ENCODE measurements at regions not wholly inside any gene's neighbourhood (a gene's known extent, or its start where the extent isn't known, plus 50 kb on each side); places are given as distances from the start of the nearest gene placed in this dataset.

DNA sequence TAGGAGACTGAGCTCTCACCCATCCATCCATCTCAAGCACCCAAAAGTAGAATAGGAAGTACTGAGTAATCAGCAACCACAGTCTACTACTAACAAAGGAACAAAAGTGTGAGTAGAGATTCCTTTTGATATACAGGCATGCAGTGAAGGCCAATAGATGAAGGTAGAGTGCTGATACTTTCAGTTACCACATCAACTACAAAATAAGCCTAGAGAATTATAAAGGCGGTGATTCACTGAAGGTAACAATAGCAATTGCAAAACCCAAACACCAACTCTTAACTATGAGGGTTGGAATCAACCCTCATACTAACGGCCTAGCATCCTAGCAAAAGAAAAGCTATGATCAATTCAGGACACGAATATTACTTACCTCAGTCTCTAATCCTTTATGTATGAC, 992.6 kb downstream of the DNAH5 start:
- H2BK120ac ChIP-seq (ENCODE audit: low read depth, low read length, poor library complexity, severe bottlenecking): no peak overlapping the region
- no peaks in the 10 kb centered on the region for H3K27me3 Mint-ChIP-seq (ENCODE audit: low read depth)
- H3T11ph ChIP-seq (ENCODE audit: low read length): no peak overlapping the region
- no CpG with 5 or more reads among the region's 3 CpGs for WGBS (ENCODE audit: extremely low coverage, insufficient read length, low lambda C conversion rate)
- H4K20me1 ChIP-seq (ENCODE audit: control insufficient read depth, insufficient read depth, insufficient read length): no peaks in the 10 kb centered on the region
- H2BK20ac ChIP-seq (ENCODE audit: low read depth, low read length, poor library complexity, severe bottlenecking): no peak overlapping the region
- TF ChIP-seq, protein P1, sequence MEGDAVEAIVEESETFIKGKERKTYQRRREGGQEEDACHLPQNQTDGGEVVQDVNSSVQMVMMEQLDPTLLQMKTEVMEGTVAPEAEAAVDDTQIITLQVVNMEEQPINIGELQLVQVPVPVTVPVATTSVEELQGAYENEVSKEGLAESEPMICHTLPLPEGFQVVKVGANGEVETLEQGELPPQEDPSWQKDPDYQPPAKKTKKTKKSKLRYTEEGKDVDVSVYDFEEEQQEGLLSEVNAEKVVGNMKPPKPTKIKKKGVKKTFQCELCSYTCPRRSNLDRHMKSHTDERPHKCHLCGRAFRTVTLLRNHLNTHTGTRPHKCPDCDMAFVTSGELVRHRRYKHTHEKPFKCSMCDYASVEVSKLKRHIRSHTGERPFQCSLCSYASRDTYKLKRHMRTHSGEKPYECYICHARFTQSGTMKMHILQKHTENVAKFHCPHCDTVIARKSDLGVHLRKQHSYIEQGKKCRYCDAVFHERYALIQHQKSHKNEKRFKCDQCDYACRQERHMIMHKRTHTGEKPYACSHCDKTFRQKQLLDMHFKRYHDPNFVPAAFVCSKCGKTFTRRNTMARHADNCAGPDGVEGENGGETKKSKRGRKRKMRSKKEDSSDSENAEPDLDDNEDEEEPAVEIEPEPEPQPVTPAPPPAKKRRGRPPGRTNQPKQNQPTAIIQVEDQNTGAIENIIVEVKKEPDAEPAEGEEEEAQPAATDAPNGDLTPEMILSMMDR (conservative IDR thresholded peaks at IDR 0.05): no peak
- no peak overlapping the region for H2AK5ac ChIP-seq (ENCODE audit: insufficient read length, low read length)
- no peak for DNase-seq
- H3K9me3 ChIP-seq (ENCODE audit: control insufficient read depth, low read depth, low read length): no peaks in the 10 kb centered on the region
- no peak overlapping the region for H3K4me3 Mint-ChIP-seq
- H3K79me1 ChIP-seq (ENCODE audit: insufficient read depth, low read depth, low read length, poor library complexity, severe bottlenecking): no peaks in the 10 kb centered on the region
- H3K18ac ChIP-seq (ENCODE audit: insufficient read length, low read depth, low read length): no peak overlapping the region
- H3K9me3 Mint-ChIP-seq: no peaks in the 10 kb centered on the region
- H4K5ac ChIP-seq (ENCODE audit: insufficient read length, low read depth, low read length): no peak overlapping the region
- H3K9ac ChIP-seq (ENCODE audit: extremely low read depth, insufficient read length, low read length): no peak overlapping the region
- H2BK12ac ChIP-seq (ENCODE audit: insufficient read length, low read depth, low read length): no peak overlapping the region
- no peaks in the 10 kb centered on the region for H3K23me2 ChIP-seq (ENCODE audit: insufficient read length, low read depth, low read length, poor library complexity, severe bottlenecking)
- no peak overlapping the region for H4K91ac ChIP-seq (ENCODE audit: insufficient read length, low read depth, low read length)
- H3K56ac ChIP-seq (ENCODE audit: insufficient read length, low read depth, low read length): no peak overlapping the region
- no peak overlapping the region for H3K4me2 ChIP-seq (ENCODE audit: insufficient read depth, insufficient read length, low read length)
- H3K36me3 Mint-ChIP-seq (ENCODE audit: insufficient read depth in 1 of 3, low read depth in 3 of 3): no peaks in the 10 kb centered on the region; a peak in 1 of 7 replicates
- no peak overlapping the region for H3K14ac ChIP-seq (ENCODE audit: insufficient read depth, low read length)
- no peaks in the 10 kb centered on the region for H3K4me1 ChIP-seq (ENCODE audit: insufficient read depth, low read length)
- no peak overlapping the region for H4K8ac ChIP-seq (replicated peaks; ENCODE audit: insufficient read length, low read depth, low read length)
- no peak overlapping the region; a peak in 1 of 7 replicates for H3K27ac Mint-ChIP-seq
- no peak overlapping the region for H3K27ac ChIP-seq (ENCODE audit: insufficient read length, low read depth, low read length)
- H3K27me3 ChIP-seq (ENCODE audit: insufficient read depth, low read length): no peaks in the 10 kb centered on the region
- H3K79me2 ChIP-seq (ENCODE audit: insufficient read depth, low read length): no peaks in the 10 kb centered on the region
- peaks cover 4 to 8% of the 10 kb centered on the region in 2 experiments for H3K4me1 Mint-ChIP-seq
- H2AFZ ChIP-seq (ENCODE audit: low read length): no peak overlapping the region
- H3K23ac ChIP-seq (ENCODE audit: insufficient read length, low read depth, low read length): no peak overlapping the region
- H3K4ac ChIP-seq (ENCODE audit: low read depth, low read length): no peak overlapping the region
- no peak overlapping the region for H2BK15ac ChIP-seq (ENCODE audit: low read depth, low read length)
- no peak overlapping the region for H2BK5ac ChIP-seq (ENCODE audit: insufficient read length, low read length)
